ENCODE measurements at regions not wholly inside any gene's neighbourhood (a gene's known extent, or its start where the extent isn't known, plus 50 kb on each side); places are given as distances from the start of the nearest gene placed in this dataset.

DNA sequence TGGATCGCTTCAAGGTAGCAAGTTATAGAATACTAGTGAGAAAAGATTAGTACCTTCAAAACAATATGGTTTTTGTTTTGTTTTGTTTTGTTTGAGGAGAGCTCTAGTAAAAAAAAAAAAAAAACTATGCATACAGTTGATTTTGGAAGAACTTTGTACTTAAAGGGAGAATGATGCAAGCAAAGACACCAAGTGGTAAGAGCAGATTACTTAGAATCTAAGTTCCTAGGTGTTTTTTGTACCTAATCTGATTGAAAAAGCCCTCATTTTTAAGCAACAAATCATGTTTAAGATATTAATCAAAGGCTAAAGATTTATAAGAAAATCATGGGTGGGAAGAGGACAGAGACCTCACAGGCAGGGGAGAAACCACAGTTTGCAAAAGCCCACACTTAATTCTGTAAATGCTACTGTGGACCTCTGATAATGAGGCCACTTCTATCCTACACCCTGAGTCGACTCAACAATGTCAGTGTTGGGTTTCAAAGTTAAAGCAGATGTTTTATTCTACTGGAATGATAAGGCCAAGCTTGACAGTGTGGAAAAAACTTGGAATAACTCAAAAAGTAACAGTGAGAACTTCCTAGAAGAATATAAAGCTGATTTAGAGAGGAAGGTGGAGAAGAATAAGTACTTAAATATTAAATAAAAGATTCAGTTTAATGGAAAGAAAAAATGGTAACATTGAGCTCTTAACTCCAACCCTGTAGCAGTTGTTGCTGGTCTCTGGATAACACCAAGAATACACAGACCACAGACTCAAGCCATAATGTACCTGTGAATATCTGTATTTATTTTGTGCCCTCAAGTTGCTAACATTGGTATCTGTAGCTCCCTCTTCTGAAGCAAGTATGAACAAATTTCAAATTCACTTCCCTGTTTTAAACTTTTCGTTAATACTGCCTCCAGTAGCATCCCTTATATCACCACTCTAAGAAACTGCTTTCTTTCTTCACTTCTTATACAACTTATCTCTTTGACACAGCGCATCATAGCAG is 1047.8 kb downstream of the EPHA7 start:
- DNase-seq: no peak

DNA sequence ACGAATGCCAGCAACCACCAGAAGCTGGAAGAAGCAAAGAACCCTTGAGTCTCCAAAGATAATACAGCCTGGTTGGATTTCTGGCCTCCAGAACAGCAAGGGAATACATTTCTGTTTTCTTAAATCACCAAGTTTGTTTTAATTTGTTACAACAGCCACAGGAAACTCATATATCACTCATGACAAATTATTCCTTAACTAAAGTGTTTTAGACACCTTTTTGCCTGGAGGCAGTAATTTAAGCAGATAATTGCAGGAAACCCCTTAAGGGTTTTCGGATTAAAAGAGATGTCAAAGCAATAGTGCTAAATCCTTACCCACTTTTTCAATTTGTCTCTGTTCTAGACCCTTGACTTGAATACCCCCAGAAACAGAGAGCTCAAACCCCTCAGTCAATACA is 1050.0 kb downstream of the EPHA7 start:
- DNase-seq: no peak

DNA sequence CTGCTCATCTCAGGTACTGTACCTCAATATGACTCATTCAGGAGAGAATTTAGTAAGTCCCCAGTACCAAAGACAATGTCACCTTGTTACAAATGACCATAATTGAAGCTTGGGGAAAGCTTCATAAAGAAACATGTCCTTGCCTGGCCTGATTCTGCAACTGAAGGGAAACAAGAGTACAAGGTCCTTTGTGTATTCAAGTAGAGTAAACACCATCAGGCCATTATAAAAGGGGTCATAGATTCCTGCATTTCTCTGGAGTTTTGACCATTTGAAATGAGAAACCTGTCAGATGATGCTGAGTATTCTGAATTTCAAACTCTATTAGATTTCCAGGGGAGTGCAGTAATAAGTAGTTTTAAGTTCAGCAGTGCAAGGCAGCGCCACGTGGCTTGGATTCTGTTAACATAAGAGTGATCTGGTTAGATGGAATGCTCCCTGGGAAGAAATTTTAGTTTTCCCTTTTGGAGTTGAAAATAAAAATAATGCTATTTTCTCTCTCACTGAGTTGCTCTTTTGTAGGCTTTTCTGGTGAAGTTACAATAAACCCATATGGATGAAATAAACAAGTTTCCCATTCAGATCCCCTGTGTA is 1054.3 kb downstream of the EPHA7 start:
- no peak for DNase-seq

DNA sequence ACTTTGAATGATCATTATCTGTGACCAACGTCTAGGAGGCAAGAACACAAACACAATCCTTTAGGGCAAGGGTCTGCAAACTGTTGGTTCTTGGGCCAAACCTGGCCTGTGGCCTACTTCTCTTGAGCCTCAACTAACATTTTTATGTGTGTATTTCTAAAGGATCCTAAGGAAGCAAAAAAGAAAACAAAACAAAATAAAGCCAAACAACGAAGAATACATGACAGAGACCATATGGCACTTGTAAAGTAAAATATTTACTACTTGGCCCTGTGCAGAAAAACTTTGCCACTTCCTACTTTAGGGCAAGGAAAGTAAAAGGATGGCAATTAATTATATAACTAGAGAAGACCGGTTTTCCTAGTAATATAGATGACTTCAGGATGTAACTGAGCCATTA is 1056.2 kb downstream of the EPHA7 start:
- no peak for DNase-seq

DNA sequence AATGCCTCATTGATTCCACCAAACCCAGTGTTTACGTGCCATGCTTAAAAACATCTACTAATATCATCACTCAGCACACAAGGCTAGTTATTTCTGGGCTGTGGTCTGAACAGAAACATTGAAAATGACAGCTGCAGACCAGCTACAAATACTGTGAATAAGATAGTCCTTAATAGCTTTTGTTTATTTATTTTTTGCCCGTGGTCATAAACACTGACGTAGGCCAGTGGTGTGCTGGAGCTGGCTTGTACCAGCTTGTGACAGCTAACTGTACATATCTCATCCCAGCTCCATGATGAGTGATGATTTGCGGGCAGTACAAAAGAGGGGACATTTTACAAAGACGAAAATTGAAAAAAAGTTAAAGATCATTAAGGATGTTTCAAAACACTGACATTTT is 1057.0 kb downstream of the EPHA7 start:
- DNase-seq: no peak

DNA sequence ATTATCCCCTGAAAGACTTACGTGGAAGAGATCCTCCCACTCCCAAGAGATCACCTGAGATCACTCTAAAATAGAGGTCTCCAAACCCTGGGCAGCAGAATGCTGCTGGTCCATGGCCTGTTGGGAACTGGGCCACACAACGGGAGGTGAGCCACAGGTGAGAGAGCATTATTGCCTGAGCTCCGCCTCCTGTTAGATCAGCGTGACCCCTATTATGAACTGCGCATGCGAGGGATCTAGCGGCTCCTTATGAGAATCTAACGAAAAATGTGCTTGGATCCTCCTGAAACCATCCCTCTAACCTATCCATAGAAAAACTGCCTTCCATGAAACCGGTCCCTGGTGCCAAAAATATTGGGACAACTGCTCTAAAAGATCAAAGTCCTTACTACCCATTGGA is 1057.4 kb downstream of the EPHA7 start:
- DNase-seq: no peak

DNA sequence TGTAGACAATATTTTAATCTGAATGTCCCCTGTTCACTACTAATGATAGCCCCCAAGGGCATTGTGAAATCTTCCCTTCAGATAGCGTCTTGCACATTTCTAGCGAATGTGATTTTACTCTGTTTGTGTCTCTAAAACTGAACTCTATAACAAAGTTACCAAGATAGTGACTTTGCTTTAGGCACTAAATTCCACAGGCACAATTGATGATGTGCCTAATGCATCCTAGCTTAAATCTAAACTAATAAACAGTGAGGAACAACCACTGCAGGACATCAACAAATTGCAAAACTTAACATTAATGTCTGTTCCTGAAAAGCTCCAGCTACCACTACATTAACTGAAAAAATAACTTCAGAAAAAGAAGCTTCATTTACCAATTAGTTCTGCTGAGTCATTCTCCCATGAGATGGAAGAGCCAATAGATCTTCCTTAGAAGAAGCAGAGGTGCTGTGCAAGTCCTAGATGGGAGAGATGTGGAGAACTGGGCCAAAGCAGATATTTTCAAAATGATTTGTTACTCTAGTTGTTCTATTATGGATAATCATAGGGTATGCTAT is 1065.0 kb downstream of the EPHA7 start:
- DNase-seq: no peak

DNA sequence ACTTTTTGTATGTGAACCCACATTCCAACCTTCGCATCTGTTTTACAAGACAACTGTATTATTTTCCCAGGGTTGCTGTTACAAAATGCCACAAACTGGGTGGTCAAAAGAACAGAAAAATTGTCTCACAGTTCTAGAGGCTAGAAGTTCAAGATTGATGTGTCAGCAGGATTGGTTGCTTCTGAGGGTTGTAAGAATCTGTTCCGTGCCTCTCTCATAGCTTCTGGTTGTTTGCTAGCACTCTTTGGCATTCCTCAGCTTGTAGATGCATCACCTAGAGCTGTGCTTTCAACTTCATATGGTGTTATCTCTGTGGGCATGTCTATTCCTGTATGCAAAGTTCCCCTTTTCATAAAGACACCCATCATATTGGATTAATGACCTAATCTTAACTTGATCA is 1067.2 kb downstream of the EPHA7 start:
- no peak for DNase-seq

DNA sequence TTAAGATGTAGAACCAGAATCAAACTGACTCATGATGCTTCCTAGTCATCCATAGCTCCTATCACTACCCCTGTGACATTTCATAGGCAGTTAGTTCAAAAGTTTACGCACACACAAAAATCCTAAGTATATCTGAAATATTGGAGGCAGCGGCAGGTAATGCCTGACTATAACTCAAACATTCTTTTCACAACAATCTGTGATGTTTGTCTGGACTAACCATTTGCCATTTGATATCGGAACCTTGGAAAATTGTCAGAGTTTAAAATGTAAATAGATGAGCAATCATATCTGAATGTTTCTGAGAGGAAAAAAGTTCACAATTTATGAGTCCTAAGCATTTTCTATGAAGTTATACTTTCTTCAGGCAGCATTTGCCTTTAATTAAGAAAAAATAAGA is 1078.2 kb downstream of the EPHA7 start:
- DNase-seq: no peak

DNA sequence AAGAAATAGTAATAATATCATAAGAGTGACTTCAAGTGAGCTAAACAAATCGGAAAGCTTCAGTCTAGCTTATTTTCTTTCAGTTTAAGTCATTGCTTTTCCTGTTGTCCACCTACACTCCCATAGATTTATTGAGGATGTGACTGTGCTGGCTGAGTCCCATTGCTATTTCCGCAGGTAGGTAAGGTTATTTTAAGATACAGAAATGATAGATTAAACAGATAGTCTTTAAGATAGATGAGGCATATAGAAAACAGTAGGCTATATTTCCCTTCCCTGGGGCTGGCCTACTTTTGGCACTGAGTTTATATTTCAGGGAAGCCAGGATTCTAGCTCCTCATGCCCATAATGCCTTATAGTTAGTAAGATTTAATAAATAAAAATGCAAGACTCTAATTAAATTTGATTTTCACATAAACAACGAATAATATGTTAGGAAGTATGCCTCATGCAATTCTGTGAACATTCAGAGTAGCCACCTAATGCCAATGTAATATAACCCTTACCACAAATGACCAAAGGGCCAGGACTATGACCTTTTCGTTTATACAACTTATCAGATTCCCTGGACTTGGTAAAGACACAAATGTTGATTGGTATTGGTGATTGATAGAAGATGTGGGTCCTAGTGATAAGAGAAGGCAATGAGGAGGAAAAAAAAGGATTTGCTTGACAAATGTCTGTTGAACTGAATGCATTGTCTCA is 1079.3 kb downstream of the EPHA7 start:
- no peak for DNase-seq

DNA sequence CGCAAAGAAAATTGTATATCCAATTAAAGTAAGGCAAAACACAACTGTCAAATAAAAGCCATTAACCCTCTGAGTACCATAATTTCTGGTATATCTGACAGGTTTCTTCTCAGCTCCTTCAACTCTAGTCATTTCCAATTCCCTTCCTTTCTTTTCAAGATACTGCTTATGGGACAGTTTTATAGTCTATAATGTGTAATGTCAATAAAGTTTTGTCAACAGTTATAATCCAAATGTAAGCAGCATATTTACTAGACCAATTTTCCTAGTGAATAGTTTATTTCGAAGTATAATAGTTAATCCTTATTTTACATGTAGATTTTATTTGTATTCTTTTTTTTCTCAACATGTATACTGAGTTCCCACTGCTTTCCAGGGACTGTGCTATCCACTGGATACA is 1081.8 kb downstream of the EPHA7 start:
- no peak for DNase-seq

DNA sequence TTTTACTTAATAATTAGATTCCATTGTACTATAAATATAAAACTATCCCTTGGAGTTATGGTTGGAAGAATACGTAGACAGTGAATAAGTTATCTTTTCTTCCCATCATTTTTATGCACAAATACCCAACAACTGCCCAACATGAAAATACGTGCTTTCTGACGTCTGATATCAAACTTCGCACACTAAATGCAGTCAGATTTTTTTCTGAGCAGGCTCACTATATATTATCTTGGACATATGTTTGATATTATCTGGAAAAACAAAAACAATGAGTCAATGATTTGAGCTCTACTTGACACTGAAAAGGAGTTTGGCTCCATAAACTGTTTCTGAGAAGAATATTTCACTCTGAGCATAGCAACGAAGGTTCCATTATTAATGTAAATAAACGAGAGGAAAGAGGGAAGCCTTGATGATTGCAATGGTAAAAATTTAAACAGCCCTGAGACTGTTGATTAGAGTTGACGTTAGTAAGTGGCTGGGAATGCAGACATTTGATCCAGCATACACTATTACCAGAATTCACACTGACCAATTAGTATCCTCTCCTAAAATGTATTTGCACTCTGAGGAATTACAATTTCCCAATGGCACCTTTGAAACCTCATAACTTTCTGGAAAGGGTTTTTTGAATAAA is 1090.0 kb downstream of the EPHA7 start:
- no peak for DNase-seq

DNA sequence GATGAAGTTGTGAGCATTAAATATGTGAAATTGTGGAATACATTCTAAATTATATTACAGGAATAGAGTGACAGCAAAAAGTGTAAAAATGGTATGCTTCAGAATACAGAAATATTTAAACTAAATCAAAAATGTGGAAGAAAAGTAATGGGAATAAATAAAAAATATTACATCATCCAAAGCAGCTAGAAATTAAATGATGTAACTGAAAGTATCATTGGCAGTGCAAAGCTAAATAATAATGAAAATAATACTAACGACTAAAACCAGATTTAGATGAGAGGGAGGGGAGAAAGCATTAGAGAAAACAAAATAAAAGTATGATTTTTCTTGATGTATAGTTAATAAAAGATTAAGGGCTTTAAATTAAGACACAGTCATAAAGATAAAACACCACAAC is 1104.0 kb downstream of the EPHA7 start:
- DNase-seq: no peak

DNA sequence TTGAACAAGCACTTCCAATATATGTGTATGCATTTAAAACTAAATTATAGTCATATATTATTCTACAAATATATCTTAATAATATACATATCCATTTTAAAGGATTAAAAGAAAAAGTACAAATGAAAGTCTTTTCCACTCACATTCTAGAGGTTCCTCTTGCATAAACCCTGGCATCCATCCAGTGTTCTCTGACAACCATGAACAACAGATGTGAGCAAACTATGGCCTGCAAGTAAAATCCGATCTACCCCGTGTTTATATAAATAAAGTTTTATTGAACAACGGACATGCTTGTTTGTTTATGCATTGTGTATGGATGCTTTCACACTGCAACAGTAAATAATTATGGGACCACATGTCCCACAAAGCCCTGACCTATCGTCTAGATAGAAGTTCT is 1122.3 kb downstream of the EPHA7 start:
- no peak for DNase-seq

DNA sequence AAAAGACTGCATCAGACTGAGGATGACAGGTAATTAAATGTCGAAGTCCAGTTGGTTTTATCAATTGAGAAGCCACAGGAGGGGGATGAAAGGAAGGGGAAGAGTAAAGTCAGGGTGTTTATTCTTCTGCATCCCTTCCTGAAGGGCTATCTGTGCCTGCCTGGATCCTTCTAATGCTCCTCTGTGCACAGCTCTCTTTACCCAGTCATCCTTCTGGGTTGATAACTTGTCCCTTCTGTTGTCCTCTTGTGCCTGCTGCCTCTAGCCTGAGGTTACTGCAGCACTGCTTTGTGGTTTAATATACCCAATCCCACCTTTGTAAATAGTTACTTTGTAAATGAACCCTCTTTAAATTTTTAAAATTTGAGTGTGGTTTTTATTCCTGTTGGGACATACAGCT is 1127.3 kb downstream of the EPHA7 start:
- DNase-seq: no peak

DNA sequence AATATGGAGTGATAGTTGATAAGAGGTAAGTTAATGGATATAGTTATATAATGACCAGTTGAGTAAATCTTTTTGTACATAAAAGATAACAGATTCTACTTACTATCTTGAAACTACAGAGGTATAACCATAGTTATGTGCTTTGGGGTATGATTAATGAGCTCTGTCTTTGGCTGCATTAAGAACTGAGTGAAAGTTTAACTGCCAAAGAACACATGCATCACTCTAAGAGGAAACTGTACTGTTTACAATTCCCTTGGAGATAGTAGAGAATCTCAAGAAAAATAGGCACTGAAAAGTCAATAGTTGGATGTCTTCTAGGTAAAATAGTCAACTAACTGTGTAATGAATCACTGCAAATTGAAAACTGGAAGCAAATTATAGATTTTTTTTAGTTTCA is 1129.5 kb downstream of the EPHA7 start:
- no peak for DNase-seq

DNA sequence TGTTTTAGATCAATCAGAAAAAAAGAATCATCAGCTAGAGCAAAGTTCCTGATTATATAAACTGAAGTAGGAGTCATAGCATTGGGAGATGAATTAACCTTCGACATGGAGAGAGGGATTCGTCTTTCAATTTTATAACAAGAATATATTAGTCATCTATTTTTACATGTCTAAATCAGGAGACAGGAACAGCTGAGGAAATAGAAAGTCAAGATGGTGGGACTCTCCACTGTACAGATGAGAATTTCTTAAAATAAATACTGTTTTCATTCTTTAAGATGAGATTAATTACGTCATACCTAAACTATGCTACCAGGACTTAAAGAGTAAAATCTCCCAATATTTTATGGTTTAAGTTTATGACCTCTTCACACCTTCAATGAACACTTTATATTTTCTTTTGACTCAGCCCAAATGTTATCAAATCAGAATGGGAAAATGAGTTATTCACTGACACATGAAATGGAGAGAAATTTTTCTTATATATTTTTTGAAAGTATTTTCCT is 1137.7 kb downstream of the EPHA7 start:
- no peak for DNase-seq

DNA sequence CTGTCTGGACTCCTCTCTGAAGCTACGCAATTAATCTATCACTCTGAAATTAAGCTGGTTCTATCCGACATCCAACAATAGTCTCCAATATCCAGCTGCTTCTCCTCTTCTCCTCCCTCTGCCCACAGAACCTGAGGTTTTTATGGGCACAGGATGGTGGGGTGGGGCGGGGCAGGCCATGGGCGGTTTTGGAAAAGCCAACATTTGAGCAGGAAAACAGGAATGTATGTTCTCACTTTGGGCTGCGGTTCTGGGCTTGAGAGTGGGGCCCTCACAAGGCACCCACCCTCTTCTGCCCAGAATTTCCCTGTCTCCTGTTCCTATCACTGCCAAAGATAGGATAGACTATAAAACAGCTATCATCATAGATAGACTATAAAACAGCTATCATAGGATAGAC is 1144.2 kb downstream of the EPHA7 start:
- DNase-seq: no peak

DNA sequence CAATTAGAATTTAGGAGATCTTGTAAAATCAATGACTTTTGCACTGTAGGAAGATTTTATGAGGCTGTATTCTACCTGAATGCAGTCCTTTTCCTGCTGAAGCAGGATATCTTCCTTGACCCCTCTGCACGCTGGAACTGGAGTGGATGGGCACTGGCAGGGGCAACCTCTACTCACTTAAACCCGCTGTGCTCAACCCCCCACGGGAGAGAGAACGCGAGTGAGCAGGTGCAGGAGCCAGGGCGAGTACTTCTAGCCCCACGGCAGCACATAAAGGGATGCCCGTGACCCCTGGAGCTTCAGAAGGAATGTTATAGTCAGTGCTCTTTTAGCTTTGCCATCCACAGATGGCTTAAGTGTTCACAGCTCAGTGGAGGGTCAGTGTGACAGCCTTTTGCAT is 1144.8 kb downstream of the EPHA7 start:
- DNase-seq: no peak

DNA sequence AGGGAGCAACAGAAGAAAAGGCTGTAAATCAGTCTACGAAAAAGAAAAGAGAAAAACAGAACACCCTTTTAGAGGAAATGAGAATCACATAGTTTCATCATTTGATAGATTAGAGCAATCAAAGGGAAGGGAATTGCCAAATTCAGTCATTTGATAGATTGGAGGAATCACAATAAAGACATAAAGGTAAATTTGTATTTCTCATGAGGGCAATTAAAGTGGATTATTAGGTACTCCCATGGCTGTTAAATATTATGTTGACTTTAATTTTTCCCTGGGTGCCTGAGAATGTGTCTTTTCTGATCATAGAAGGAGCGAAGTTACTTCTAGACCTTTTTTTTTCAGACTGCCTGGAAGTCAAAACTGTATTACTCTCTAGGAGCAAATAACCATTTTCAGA is 1145.7 kb downstream of the EPHA7 start:
- DNase-seq: no peak

DNA sequence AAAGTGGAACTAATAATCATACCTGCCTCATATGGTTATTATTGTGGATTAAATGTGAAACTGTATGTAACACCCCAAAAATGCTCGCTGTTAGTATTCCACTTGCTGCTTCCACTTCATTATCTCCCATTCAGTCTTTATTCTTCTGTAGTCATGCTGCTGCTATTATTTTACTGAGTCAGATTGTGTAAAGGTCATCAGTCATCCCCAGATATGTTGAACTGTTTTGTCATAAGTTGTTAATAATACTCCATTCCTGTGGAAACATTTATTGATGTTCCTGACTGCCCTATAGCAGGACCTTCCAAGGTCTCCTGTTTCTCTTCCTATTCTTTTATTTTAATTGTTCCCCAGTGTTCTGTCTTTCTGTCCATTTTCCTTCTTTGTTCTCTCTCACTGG is 1148.3 kb downstream of the EPHA7 start:
- no peak for DNase-seq

DNA sequence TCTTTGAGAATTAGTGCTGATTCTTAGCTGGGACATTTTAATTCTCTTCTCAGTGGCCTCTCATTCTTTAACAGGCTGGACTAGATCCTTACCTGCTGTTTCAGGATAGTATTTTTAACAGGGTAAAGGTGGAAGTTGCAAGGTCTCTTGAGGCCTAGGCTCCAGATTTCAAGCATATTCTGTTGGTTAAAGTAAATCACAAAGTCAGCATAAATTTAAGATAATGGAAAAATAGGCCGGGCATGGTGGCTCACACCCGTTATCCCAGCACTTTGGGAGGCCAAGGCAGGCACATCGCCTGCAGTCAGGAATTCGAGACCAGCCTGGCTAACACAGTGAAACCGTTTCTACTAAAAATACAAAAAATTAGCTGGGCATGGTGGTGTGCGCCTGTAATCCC is 1149.0 kb downstream of the EPHA7 start:
- no peak for DNase-seq

DNA sequence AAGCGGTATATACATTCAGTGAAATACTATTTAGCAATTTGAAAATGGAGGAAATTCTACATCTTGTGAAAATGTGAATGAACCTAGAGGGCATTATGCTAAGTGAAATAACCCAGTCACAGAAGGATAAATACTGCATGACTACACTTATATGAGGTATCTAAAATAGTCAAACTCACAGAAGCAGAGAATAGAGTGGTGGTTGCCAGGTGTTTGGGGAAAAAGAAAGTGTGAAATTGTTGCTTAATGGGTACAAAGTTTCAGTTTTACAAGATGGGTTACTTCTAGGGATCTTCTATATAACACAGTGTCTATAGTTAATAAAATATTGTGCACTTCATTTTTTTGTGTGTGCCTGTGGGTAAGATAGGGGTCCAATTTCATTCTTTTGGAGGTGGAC is 1152.0 kb downstream of the EPHA7 start:
- no peak for DNase-seq
